HG02610 (cell line): ENCODE measurements at regions not wholly inside any gene's neighbourhood (a gene's known extent, or its start where the extent isn't known, plus 50 kb on each side); places are given as distances from the start of the nearest gene placed in this dataset.

ENCODE experiments used
- ATAC-seq: cut with Tn5 transposase; IDR thresholded peaks from one replicate; pipeline ENCODE4 v1.9.1; 2021; ENCODE audit warnings: mild to moderate bottlenecking, moderate library complexity; ENCODE audit not compliant: unreplicated experiment

DNA sequence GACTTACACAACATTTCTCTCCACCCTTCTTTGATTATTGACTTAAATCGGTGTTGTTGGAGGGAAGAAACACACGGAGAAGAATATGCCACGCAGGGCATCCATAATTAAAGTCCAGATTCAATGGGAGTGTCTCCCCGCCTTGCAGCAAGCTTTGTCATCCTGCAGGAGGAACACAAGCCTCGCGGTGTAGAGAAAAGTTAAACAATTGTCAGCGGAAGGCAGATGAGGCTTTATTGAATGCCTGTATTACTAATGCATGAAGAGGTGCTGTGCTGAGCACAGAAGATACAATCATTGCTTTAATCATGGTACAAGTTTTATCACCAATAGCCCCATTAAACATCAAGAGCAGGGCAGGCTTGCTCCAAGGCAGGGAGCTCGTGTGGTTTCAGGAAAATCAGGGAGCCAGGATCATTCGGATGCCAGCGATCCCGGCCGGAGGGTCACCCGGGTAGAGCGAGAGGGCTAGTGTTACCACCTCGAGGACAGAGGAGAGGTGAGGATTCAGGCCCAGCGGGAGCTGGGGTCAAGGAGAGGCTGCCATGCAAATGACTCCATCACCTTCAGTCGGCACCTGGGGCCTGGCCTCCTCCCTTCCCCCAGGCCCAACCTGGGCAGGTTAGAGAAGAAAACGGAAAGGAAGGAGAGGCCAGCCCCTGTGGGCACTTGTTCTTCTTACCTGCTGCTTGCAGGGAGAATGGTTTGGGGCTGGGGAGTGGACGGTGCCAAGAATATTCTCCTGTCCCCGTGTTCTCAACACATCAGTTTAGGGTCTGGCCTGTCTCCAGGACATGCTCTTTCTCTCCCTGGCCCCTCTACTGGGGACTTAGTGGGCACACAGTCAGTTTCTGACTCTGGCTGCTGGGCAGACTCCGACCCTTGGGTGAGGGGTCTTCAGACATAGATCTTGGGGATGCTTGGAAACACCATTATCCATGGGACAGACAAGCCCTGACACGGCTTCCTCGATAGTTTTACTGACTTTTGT lies 289.5 kb downstream of the IRX2 start:
- no peak for ATAC-seq

DNA sequence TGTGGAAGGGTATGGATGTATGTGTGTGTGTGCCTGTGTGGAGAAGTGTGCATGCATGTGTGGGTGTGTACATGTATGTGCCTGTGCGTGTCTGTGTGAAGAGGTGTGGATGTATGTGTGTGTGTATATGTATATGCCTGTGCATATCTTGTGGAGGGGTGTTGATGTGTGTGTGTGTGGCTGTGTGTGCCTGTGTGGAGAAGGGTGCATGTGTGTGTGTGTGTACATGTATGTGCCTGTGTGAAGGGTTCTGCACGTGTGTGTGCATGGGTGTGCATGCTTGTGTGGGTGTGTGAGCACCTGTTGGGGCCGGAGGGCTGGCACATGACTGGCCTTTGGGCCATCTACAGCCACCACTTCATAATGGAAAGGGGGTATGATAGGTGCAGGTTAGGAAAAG lies 291.4 kb downstream of the IRX2 start:
- ATAC-seq, result no peak

DNA sequence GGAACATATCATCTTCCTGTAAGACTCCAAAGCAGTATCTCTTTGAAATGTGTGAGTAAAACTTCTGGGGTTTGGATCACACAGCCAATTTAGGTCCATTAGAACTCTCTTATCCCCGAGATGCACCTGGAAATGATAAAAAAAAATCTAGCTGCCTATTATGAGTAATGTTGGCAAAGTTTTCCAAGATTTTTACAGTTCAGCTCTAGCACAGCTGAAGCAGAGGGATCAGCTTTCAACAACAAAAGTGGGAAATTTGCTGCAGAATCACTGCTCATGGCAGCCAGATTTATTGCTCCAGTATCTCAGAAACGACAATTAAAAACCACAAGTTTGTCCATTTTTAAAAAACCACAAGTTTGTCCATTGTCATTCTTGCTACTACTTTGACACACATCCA lies 292.2 kb downstream of the IRX2 start:
- no peak for ATAC-seq

DNA sequence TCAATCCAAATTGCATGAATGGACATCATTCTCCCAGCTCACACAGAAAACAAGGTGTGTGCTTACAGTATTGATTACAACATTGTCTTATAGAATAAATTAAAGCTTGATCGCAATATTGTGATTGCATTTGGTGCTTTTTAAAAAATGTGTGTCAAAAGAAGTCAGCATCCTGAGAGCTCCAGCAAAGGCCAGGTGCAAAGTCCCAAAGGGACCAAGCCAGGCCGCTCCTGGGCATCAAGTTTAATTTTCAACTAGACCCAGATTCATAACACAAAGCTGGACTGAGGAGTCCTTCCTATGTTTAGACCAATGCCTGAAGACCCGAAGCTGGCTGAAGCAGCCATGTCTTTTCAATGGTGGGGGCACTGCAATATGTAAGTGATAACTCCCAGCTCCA lies 295.6 kb downstream of the IRX2 start:
- no peak for ATAC-seq

DNA sequence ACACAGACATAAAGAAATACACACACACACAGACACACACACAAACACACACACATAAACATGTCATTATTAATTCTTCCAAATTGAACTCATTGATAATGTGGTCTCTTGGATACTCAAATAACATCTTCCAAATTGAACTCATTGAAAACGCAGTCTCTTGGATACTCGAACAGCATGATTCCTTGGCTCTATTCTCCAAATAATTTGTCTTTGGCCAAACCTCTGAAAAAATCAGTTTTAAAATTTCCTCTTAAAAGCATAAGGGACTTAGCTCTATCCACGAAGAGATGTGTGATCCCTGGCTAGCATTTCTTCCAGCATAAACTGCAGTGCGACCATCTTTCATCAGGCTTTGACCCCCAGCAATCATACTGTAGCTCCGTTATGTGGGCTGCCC lies 296.6 kb downstream of the IRX2 start:
- no peak for ATAC-seq

DNA sequence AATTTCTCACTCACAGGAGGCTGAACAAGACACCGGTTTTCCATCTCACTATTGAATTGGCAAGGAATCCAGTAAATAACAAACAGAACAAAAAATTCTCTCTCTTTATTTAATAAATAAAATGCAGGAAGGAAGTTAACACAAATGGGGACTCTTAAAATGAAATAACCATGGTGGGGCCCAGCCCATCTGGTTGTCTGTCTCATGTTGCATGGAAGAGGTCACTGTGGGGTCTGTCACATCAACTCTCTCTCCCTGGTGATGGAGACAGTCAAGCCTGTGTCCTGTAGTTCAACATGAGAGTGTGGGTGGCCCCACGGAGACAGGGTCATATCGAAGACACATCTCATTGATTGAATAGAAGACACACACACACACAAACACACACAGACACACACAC lies 297.7 kb downstream of the IRX2 start:
- ATAC-seq, result no peak

DNA sequence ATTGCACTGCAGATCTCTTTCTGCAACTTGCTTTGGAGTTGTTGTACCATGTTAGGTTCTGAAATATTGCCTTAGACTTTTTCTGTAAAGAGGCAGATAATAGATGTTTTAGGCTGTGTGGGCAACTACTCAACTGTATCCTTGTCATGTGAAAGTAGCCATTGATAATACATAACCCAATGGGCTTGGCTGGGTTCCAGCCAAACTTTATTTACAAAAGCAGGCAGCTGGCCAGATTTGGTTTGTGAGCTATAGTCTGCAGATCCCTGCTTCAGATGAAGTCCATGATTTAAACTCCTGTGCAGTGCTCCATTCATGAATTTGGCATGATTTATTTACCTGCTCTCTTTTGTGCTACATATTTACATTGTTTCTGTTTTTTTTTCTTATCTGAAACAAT lies 300.4 kb downstream of the IRX2 start:
- ATAC-seq, result no peak

DNA sequence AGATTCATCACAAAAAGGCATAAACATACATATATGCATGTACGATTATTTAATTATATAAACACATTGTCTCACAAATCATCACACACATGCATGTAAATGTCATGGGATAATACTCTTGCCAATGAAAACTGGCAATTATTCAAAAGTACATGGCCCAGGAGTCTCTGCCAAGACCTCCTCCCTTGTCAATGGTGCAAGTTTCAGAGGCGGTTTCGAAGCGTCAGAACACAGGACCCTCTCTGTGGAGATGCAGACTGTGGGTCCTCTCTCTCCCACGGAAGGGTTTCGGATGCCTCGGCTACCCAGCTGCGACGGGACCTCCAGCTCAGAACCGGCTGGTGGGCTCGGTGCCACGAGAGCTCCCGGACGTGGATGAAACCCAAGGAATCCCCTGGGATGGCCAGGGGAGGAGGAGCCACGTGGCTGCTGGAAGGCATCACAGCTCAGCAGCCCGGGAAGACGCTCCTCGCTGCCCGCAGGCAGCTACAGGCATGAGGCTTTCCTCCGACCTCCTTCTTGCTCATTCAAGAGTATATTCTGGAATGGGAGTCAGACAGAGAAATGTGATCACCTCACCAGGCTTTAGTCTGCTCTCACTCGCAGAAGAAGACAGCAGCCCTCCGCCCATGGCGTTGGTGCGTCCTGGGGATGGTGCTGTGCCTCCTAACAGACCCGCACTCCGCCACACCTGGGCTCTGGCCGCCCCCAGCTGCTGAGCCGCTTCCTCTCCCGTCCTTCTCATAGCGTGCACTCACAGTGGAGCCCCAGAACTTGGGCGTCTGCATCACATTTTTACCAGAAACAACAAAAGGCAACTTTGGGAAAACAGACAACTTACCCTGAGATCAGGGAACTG lies 308.8 kb downstream of the IRX2 start:
- ATAC-seq, result no peak

DNA sequence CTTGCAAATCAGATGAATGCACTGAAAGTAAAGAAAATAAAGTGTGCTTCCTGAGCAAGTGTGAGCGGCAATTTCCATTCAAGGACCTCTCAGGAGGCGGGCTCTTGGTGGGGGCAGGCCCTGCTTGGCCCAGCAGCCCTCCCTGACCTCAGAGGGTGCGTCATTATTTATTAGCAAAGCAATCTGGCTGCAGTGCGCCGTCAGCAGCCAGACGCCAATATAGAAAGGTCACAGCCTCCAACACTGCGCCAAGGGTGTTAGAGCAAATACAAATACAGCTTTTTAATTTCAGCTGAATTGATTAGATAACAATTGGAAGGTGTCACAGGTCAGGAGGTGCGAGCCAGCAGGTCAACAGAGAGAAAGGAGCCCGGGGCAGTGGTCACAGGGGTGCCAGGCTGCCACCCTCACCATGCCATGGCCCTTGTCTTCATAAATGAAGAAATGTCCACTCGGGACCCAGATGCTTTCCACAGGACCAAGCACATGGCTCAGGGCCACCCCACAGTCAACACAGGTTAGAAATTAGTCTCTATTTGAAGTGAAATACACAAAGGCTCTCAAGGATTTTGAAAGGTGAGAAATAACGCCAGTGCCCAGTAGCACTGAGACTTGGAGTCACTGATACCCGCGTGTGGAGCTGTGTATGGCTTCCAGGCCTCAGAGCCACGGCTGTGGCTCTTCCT lies 309.8 kb downstream of the IRX2 start:
- no peak for ATAC-seq

DNA sequence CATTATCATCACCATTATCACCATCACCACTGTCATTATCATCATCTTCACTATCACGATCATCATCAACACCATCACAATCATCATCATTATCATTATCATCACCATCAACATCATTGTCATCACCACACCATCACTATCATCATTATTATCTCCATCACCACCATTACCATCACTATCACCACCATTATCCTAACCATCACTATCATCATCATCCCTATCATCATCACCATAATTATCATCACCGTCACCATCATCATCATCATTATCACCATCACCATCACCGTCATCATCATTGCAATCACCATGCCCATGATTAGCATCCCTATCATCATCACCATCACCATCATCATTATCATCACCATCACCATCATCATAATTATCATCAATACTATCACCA lies 311.9 kb downstream of the IRX2 start:
- ATAC-seq, result no peak

DNA sequence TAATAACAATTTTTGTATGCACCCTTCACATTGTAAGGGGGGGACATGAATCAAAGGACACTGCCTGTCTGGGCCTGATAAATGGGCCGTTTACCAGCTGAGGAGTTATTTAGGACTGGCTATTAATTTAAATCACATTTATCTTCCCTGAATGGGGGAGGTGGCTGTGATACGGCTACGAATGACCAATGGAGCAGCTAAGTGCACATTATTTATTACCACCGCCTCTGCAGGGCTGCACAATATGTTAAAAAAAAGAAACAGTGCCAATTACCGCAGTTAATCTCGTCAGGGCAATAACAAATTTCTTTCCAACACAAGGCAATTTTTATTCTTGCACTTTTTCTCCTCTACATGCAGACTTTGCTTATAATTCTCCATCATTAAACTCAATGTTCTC lies 318.4 kb downstream of the IRX2 start:
- no peak for ATAC-seq

DNA sequence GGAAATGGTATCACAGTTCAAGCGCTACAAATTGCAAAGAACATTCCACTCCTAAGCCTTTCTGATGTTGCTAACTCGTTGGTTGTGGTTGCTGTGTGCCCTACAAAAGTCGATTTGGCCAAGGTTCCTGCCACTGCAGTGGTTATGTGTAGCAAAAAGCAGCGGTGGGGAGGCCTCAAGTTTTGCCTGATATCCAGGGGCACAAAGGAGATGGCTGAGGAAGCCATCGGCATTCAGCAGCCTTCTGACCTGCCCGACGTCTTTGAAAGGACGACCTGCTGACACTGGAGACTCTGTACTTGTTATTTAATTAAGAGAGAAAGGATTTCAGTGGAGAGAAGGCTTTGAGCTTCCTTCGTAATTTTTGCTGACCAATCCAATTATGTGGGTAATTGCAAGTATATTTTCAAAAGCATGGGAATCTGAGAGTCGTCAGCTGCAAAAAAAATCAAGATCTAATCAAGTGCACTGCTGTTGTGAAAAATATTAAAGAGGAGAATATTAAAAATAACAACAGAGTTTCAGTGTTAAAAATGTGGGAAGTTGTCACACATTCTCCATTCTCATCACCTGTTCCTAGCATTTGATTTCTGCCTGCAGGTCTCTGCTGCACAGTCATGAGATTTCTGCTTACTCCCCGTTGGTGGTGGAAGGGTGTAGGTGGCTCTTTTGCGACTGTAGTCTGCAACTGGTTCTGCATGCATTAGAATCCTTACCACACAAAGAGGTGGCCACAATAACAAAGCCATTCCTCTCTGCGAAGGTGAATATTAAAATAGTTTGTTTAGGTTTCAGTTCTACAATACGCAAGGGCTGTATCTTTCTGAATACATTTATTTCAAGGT lies 319.2 kb downstream of the IRX2 start:
- ATAC-seq, result no peak

DNA sequence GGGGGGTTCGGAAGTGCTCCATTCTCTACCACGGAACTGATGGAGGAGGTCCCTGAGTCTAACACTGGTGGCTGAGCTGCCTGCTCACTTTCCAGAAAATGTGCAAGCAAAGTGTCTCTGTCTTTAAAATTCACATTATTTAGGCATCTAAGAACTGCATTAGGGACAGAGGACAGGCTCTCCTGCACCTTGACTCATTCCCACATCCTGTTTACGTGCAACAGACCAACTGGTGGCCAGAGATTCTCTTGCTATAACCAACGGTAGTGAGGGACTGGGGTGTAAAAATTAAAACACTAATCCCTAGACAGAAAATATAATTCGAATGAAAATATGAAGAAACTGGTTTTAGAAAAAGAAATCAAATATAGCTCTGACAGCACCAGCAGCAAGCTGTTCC lies 320.9 kb downstream of the IRX2 start:
- ATAC-seq, result no peak

DNA sequence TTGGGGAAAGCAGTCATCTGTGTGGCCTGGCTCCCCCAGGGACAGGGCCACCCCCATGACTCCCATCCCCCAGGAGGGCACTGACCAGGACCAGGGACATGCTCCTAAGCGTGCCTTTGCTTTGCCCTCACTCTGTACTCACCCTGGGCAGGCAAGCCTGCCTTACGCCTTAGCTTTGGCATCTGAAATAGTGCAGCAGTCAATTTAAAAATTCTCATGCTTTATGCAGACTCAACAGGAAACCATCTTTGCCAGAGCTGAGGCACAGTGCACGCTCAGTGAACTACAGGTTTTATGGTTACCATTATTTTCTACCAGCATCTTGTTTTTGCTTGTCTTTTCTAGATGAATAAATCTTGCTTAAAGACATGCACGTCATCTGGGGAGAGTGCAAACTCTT lies 323.5 kb downstream of the IRX2 start:
- no peak for ATAC-seq

DNA sequence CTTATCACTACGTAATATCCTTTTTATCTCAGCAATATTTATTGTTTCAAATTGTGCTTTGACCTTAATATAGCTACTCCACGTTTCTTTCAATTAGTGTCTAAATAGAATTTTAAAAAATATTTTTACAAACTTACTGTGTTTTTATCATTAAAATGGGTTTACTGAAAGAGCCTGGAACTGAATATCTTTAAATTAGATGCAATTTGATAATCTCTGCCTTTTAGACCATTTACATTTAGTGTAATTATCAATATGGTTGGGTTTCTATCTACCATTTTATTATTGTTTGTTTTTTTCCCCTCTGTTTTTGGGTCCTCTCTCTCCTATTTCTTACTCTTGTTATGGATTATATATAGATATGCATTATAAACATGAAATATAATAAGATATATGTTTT lies 327.8 kb downstream of the IRX2 start:
- no peak for ATAC-seq

DNA sequence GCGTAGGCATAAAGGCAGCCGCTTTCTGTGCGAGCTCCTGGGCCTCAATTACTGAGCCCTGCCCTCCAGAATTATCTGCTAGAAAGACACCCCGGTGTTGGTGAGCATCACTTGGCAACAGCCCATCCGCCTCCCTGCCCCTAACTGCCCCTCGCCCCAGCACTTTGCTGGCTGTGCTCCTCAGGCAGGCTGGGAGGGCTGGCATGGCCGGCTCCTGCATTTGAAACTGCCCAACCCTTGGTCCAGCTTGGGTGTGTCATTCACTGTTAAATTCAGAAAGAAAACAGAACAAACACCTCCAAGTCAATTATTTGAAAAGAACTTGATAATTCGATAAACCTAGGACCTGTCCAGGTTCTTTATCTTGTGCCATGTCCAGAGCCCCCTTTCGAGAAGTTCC lies 334.2 kb downstream of the IRX2 start:
- ATAC-seq, result no peak

DNA sequence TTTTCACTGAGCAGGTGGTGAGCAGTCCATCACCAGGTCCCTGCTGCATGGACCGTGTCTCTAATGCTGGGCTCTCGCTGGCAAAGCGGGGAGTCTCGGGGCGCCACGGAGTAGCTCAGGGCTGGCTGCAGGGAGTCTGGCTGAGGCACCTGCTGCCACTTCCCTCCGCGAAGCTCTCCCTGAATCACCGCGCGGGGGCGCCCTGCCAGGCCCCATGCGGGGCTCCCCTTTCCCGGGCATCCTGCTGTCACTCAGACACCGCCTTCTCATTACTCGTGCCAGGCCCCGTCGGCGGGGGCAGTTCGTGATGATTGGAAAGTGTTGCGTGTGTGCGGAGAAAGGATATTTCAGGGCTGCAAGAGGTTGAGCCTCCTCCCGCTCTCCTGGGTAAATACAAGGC lies 335.8 kb downstream of the IRX2 start:
- no peak for ATAC-seq

DNA sequence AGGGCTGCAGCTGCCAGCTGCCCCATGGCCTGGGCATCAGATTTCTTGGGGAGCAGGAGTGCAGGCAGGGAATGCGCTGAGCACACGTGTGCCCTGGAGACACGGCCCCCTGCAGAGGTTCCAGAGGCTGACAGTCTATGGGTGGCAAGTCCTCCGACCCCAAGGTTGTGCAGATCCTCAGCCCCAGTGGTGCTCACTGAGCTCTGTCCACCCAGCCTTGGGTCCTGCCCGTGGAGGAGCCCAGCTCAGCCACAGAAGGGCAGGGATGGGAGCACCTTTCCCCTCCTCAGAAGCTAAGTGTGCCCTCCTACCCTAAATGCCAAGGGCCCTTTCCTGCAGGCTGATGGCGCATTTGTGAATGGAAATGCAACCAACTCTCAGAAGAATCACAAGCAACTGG lies 341.0 kb downstream of the IRX2 start:
- ATAC-seq, result no peak

DNA sequence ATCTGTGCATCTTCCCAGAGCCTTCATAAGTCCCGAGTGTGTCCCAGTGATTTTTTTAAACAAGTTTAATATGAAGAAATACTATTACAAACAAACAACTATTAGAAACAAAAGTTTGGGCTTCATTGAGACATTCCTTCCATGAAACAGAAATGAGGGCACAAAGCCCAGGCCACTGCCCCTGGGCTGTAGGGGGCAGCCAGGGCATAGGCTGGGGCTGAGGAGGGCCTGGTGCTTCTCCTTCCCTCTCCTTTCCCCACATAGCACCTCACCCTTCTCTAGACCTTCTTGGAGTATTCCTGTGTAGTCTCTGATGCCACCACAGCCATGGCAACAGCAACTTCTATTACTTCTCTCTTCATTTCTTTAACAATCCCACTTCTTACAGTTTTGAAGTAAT lies 348.2 kb downstream of the IRX2 start:
- ATAC-seq, result no peak

DNA sequence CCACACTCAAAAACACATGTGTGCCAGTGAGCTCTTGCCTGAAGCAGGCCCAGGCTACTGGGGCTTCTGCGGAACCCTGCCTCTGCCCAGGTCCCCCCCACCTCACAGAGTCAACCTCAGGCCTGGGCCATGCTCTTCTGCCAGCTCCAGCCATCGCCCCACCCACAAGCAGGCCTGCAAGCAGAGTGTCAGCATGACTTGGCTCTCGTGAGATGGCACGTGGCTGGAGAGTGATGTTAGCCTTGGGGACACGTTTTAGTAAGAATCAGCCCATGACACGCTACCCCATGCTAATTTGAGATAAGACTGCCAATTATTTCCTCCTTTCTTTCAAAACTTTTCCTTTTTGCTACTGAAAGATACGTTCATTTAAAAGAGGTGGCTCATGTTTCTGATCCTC lies 351.7 kb downstream of the IRX2 start:
- ATAC-seq, result no peak

DNA sequence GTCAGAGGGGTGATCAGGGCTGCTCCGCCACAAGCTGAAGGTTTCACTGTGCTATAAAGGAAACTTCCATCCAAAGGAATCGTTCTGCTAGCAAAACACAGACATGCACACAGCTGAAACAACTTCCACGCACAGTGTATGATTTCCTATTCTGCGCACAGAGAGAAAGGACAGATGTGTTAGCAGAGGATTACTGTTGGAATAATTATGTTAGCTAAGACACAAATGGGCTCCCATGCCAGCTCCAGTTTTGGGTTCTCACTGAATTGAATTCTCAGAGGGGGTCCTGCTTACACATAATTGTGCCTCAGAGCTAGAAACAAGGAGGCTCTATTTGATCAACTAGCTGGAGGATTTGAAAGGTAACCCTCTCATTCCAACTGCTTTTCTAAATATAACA lies 352.4 kb downstream of the IRX2 start:
- ATAC-seq, result no peak
